ENCODE measurements at regions not wholly inside any gene's neighbourhood (a gene's known extent, or its start where the extent isn't known, plus 50 kb on each side); places are given as distances from the start of the nearest gene placed in this dataset.

GRCh38 chr14:86897704-86898513 lies 1095.1 kb downstream of the GALC start:
- DNase-seq (ENCODE audit: low read depth) = no peak

GRCh38 chr14:86897224-86897623 lies 1095.8 kb downstream of the GALC start:
- no peak for DNase-seq (ENCODE audit: low read depth)

GRCh38 chr14:86896701-86897100 lies 1096.3 kb downstream of the GALC start:
- DNase-seq (ENCODE audit: low read depth) = no peak

- no peak for DNase-seq (ENCODE audit: low read depth)
These were observed 1100.6 kb downstream of the GALC start for GRCh38 chr14:86892152-86892956.

- DNase-seq (ENCODE audit: low read depth) = no peak
These were observed 1107.7 kb downstream of the GALC start for GRCh38 chr14:86885280-86885679.

GRCh38 chr14:86884498-86884897 lies 1108.5 kb downstream of the GALC start:
- no peak for DNase-seq (ENCODE audit: low read depth)

GRCh38 chr14:86882818-86883217 lies 1110.2 kb downstream of the GALC start:
- DNase-seq (ENCODE audit: low read depth) = no peak

GRCh38 chr14:86865934-86866333 lies 1127.0 kb downstream of the GALC start:
- DNase-seq (ENCODE audit: low read depth) = no peak

GRCh38 chr14:86858591-86858990 lies 1134.4 kb downstream of the GALC start:
- no peak for DNase-seq (ENCODE audit: low read depth)

GRCh38 chr14:86858031-86858430 lies 1135.0 kb downstream of the GALC start:
- DNase-seq (ENCODE audit: low read depth) = no peak

- no peak for DNase-seq (ENCODE audit: low read depth)
These were observed 1140.5 kb downstream of the GALC start for GRCh38 chr14:86852530-86852929.

- DNase-seq (ENCODE audit: low read depth) = no peak
These were observed 1145.8 kb downstream of the GALC start for GRCh38 chr14:86847140-86847539.

GRCh38 chr14:86838363-86838762 lies 1154.6 kb downstream of the GALC start:
- no peak for DNase-seq (ENCODE audit: low read depth)

- DNase-seq (ENCODE audit: low read depth) = no peak
These were observed 1166.3 kb downstream of the GALC start for GRCh38 chr14:86826661-86827060.

GRCh38 chr14:86824167-86824566 lies 1168.8 kb downstream of the GALC start:
- DNase-seq (ENCODE audit: low read depth) = no peak

GRCh38 chr14:86823581-86823980 lies 1169.4 kb downstream of the GALC start:
- DNase-seq (ENCODE audit: low read depth) = no peak

- no peak for DNase-seq (ENCODE audit: low read depth)
These were observed 1177.6 kb downstream of the GALC start for GRCh38 chr14:86815341-86815740.

GRCh38 chr14:86802726-86803125 lies 1190.3 kb downstream of the GALC start:
- no peak for DNase-seq (ENCODE audit: low read depth)

GRCh38 chr14:86799244-86799647 lies 1193.7 kb downstream of the GALC start:
- DNase-seq (ENCODE audit: low read depth) = no peak

GRCh38 chr14:86798330-86798729 lies 1194.7 kb downstream of the GALC start:
- no peak for DNase-seq (ENCODE audit: low read depth)

- DNase-seq (ENCODE audit: low read depth) = no peak
These were observed 1196.0 kb downstream of the GALC start for GRCh38 chr14:86797075-86797351.

GRCh38 chr14:86796221-86797074 lies 1196.5 kb downstream of the GALC start:
- DNase-seq (ENCODE audit: low read depth) = no peak

GRCh38 chr14:86794689-86795088 lies 1198.3 kb downstream of the GALC start:
- no peak for DNase-seq (ENCODE audit: low read depth)
